LNCAP (cell line): ENCODE measurements at regions not wholly inside any gene's neighbourhood (a gene's known extent, or its start where the extent isn't known, plus 50 kb on each side); places are given as distances from the start of the nearest gene placed in this dataset.

Source experiments
- CTCF ChIP-seq: fragments of 450-650 bp; IDR thresholded peaks from 2 replicates; pipeline ENCODE4 v1.5.1; 2017; ENCODE audit warnings: mild to moderate bottlenecking

DNA sequence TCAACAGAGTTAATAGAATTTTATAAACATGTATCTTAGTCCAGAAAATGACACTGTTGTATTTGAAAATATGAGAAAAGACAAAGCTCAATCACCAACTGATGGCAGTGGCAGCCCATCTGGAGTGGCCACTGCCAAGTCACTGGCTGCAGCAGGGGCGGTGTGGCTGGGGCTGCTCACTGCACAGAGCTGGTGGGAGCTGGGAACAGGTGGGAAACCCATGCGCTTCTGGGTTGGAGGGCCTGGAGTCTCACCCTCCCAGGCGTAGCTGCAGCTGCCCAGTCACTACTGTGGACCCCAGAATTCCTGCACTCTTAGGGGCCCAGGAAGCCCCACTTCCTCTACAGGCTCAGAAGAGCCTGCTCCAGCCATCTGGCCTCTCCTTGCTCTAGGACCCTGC is 251.8 kb upstream of the NDST4 start:
- TF ChIP-seq CTCF = no peak

GRCh38 chr4:115361781-115362180 is 248.4 kb upstream of the NDST4 start:
- no peak for TF ChIP-seq CTCF

DNA sequence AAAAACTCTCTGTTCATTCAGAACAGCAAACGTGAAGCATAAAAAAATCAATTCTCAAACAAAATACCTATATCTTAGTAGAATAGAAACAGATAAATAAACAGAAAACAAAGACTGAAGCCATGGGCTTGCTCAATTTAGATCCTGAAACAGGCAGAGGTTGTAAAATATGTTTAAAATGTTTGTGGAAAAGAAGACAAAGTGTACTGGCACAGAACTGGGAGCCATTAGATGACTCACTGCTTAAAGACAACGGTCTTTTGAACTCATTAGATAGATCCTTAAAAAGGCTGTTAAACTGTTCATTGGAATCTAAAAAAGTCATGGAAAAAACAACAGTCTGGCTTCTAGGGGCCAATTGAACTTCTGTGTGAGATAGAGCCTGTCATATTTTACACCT is 247.0 kb upstream of the NDST4 start:
- TF ChIP-seq CTCF = no peak

DNA sequence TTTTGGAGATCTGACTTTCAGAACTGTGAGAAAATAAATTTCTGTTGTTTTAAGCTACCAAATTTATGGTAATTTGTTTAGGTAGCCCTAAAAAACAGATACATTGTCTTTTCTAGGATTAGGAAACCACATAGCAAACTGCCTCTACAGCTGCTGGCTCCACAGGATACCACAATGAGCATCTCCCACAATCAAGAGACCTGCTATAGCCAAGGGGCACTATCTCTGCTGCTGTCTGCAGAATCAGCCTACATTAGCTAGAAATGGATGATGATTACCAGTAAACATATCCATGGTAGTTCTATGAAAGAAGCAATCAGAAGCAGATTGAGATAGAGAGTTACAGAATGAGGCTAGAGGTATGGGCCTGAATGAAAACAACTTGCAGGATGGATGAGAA is 244.4 kb upstream of the NDST4 start:
- no peak for TF ChIP-seq CTCF

DNA sequence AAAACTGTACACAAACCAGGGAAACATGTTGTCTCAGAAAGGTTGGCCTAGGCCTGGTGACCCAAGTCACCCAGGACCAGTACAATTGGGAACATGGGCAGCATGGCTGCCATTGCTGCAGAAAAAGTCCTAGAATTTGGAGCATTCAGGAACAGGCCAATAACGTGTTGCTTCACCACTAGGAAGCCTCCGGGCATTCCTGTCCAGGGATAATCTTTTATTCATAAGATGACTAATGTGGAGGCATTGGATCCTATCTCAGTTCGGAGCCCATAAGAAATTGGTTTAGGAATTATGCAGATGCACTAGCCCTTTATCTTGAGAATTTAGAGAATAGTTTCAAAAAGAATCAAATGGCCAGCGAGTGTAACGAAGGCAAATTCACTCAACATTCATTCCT is 242.8 kb upstream of the NDST4 start:
- no peak for TF ChIP-seq CTCF

GRCh38 chr4:115355329-115355728 is 241.9 kb upstream of the NDST4 start:
- TF ChIP-seq CTCF = no peak

DNA sequence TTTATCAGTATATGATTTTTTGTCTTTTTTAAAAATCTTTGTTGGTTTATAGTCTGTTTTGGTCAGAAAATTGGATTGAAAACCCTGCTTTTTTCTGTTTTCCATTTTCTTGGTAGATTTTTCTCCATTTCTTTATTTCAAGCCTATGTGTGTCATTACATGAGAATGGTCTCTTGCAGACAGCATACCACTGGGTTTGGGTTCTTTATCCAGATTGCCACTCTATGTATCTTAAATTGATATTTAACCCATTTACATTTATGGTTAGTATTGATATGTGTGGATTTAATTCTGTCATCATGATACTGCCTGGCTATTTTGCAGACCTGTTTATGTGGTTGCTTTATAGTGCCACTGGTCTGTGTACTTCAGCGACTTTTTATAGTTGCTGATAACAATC is 239.9 kb upstream of the NDST4 start:
- no peak for TF ChIP-seq CTCF

- TF ChIP-seq CTCF = no peak
Measured at GRCh38 chr4:115343171-115343570, 229.8 kb upstream of the NDST4 start.
